KG1 (cell line): ENCODE measurements at regions not wholly inside any gene's neighbourhood (a gene's known extent, or its start where the extent isn't known, plus 50 kb on each side); places are given as distances from the start of the nearest gene placed in this dataset.
"Not testable (repeated sequence)": the region's sequence is repeated elsewhere in the genome, so short reads cannot be mapped to it uniquely, and the experiment has no call there.

Experiments
- DNase-seq: peaks from one replicate; lab custom pipeline; 2025; lab: John Stamatoyannopoulos, UW

DNA sequence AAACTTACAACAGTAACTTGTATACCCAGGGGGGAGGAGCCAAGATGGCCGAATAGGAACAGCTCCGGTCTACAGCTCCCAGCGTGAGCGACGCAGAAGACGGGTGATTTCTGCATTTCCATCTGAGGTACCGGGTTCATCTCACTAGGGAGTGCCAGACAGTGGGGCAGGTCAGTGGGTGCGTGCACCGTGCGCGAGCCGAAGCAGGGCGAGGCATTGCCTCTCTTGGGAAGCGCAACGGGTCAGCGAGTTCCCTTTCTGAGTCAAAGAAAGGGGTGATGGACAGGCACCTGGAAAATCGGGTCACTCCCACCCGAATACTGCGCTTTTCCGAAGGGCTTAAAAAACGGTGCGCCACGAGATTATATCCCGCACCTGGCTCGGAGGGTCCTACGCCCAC lies 278.8 kb downstream of the FAM47B start:
- not testable (repeated sequence) for DNase-seq

DNA sequence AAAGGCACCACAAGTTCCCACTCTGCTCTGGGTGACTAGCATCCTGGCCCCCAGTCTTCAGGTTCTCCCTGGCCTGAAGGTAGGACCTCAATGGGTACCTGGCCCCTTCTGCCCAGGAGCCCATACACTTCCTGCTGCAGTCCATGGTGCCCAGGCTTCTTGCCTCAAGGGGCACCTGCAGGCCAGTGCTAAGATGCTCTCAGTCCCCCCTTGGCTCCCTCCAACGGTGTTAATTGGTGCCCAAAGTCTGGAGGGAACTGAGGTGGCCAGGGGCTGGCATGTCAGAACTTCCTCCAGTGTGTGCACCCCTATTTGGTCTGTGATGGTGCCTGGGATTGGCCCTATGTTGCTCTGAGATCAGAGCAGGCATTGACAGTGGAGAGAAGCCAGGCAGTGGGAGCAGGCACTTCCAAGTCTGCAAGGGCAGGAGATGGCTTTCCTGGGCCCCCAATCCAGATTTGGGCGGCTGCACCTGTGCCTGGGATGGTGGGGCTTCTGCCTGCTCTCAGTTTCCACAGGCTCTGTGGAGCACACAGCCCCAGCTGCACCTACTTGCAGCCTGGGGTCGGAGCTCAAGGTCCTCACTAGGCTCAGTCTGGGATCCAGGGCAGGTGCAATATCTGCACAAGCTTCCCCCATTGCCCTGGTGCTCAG lies 301.6 kb downstream of the FAM47B start:
- no peak for DNase-seq

DNA sequence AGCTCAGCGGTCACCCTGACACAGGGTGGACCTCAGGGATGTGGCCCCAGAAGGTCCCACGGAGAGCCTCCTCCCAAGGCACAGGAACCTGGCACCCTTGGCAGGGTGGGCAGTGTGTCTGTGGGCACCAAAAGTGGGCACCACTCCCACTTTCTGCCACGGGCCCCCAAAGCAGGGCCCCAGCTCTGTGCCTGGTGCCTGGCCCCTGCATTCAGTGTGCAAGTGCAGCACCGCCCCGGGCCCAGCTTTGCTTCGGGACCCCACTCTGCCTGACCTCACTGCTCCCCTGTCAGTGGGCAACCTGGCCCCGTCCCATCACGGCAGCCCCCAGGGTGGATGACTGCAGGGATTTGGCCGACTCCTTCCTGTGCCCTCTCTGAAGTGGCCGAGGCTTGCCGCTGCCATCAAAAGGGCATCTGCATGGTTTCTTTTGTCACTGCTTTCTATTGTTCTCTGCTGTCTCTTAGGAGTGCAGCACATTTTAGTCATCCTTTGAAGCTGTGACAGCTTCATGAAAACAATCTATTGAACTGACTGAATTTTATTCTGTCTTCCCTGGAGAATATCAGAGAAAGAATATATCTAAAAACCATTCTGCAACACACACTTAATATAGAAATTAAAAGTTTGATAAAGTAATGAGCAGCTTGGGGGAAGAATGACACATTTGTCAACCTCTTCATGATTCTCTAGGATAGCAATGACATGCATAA lies 302.4 kb downstream of the FAM47B start:
- DNase-seq, result no peak

DNA sequence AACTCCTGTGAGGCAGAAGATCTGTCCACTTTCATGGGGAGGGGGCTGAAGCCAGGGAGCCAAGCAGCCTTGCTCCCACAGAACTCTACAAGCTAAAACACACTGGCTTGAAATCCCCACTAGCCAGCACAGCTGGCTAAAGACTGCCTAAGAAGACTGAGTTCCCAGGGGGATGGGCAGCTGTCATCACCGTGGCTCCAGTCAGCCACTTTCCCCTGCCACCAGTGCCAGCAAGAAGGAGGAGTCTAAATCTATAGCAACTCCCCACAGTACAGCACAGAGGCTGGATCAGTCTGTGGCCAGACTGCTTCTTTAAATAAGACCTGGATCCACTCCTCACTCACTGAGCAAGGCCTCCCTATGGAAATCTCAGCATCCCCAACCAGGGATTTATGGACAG lies 308.6 kb downstream of the FAM47B start:
- no peak for DNase-seq

DNA sequence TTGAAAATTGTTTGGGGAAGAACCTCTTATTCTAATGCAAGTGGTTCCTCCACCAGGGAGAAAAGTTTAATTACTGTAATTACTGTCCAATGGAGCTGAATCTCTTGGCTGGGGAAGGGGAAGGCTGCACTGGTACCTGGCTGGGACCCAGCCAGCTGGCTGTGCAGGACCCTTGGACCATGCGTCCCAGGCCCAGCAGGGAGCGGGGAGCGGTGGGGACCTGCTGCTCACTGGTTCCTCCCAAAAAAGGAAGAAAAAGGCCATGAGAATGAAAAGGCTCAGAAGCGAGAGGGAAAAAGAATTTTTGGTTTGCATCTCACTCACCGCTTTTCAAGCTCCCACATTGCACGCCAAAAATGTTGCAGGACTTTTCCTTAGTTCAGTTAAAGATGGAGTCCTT lies 333.5 kb downstream of the FAM47B start:
- no peak for DNase-seq

DNA sequence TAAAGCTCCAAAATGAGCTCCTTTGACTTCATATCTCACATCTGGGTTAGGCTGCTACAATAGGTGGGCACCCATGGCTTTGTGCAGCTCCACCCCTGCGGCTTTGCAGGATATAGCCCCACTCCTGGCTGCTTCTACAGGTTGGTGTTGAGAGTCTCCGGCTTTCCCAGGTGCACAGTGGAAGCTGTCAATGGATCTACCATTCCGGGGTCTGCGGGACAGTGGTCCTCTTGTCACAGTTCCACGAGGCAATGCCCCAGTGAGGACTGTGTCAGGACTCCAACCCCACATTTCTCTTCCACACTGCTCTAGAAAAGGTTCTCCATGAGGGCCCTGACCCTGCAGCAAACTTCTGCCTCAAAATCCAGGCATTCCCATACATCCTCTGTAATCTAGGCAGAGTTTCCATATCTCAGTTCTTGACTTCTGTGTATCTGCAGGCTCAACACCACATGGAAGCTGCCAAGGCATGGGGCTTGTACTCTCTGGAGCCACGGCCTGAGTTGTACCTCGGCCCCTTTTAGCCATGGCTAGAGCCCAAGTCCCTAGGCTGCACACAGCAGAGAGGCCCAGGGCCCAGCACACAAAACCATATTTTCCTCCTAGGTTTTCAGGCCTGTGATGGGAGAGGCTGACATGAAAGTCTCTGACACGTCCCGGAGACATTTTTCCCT lies 342.8 kb downstream of the FAM47B start:
- no peak for DNase-seq

DNA sequence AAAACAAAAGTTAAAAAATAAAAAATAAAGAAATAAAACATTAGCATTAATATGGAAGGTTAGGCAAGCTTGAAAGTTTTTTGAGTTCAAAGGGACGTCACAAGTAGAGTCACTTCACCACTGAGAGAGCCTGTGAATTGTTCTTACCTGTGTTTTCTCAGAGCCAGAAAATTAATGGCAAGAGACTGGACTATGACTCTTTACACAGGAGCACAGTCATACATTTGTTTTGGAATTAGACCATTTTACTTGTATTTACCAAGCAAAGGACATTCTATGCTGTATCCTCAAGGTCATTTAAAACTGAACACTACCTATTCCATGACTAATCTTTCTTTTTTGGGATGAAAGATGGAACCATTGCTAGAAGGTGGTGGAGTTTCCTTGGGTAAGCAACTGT lies 346.1 kb downstream of the FAM47B start:
- no peak for DNase-seq

DNA sequence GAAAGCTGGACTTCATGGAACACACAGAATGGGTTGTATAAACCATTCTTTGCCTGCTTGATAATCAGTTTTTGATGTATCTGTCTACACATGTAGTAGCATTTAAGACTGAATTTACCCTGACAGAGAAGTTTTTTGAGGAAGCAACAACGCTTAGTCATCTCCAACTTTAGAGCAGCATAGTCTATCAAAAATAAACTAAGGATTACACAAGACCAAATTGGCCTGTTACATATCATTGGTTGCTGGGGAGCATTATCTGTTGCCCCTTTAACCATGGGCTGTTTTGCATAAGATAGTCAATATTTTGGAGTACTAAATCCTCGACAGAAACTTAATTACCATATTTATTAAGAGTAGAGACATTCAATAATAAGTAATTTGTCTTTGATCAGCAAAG lies 347.4 kb downstream of the FAM47B start:
- DNase-seq, result no peak

DNA sequence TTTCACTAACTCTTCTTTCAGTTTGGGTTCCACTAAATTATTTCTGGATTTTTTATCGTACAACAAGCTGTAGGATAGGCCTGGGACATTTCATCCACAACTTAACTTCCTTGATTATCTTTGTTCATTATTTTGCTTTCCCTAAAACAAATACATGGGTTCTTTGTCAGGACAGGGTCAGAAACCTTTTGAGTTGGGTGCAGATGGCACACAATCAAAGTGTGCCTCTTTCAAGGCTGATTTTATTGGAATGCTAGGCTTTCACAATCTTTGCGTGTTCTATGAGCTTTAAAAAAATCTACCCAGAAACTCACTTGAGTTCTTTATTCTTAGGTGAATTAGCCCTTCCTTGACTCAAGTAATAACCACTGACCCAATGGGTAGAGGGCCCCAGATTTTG lies 348.4 kb downstream of the FAM47B start:
- no peak for DNase-seq

DNA sequence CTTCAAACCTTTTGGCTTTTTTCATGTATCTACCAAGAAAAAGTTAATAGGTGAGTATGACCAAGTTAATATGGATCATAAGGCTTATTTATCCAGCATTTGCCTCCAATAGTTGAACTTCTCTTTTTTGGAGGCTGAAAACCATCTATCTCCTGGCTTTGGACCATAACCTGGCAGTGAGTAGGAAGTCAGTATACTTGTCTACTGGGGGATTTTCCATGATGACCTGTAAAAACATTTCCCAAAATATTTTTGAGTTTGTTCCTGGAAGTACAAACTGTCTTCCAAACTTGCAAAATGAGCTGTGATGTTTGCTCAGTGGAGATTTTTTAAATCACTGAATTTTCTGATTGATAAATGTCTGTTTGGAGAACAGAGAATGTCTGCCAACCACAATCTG lies 349.9 kb downstream of the FAM47B start:
- DNase-seq, result no peak

DNA sequence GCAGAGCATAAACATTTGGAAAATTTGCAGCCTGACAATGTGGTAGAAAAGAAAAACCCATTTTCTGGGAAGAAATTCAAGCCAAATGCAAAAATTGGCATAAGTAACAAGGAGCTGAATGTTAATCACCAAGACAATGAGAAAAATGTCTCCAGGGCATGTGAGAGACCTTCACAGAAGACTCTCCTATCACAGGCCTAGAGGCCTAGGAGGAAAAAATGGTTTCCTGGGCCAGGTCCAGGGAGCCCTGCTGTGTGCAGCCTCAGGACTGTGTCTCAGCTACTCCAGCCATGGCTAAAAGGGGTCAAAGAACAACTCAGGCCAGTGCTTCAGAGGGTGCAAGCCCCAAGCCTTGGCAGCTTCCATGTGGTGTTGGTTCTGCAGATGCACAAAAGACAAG lies 362.4 kb downstream of the FAM47B start:
- not testable (repeated sequence) for DNase-seq

DNA sequence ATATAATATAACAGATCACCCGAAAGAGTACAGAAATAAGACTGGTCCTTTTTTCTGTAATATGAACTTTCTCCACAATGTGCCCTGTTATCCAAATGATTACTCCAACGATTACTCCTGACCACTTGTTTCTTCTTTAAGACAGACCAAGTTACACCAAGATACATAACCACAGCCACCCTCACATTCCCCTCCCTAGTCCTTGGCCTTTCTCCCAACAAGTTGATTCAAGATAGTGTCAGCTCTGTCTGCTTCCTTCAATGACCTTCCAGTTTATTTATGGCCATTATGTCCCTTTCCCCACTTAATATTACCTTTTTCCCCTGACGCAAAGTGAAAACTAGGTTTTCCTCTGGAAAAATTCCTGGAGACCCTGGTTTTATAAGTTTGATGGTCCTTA lies 397.2 kb downstream of the FAM47B start:
- no peak for DNase-seq

DNA sequence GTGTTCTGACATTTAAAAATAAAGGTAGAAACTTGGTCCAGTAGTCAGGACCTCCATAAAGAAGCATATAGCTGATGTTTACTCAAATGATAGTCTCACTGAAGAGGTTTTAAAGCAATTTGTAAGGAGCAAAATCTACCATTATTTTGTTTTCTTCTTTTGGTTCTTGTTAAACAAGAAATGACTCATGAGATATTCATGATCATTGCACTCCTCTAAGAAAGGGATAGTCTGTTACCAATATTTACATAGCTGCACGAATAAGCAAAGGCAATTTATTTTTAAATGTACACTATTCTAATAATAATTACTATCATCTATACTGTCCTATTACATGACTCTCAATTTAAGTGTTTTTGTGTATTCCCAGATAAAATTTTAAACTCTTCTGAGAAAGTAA lies 397.9 kb downstream of the FAM47B start:
- DNase-seq, result no peak

DNA sequence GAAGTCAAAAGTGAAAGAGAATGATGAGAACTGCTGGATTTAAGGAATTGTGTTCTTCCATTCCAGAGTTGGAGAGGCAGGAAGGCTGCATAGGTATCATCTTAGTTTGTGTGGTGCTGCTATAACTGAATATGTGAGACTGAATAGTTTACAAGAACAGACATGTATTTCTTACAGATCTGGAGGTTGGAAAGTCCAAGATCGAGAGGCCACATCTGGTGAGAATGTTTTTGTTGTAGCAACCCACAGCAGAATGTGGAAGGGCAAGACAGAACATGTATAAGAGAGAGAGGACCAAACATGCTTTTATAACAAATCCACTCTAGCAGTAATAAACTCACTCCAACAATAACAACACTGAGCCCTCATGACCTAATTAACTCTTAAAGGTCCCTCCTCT lies 408.6 kb downstream of the FAM47B start:
- no peak for DNase-seq

DNA sequence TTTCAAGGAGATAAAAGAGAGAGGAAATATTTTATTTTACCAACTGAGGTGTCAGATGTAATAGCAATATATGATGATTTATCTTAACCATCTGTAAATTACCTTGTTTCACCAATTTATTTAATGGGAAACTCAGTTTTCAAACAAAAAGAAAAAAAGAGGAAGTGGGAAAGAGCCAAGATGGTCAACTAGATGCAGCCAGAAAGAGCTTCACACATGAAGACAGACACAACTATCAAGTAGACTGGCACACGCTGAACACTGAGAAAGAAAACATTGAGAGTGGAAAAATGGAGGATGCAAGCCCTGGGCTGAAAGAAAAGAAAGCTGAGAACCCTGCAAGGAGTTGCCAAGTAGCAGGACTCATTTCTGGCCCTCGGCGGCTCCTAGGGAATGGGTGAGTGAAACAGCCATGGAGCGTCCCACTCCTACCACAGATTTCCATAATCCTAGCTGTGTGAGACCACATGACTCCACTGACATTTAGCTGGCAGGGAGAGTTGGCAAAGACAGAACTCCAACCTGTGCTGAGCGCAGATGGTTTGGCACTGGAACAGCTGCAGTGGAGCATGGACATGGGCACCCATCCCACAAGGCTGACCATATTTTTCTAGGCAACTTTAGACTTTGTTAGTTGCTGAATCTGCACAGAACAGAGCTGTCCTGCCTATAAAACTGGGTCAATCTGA lies 409.3 kb downstream of the FAM47B start:
- no peak for DNase-seq

DNA sequence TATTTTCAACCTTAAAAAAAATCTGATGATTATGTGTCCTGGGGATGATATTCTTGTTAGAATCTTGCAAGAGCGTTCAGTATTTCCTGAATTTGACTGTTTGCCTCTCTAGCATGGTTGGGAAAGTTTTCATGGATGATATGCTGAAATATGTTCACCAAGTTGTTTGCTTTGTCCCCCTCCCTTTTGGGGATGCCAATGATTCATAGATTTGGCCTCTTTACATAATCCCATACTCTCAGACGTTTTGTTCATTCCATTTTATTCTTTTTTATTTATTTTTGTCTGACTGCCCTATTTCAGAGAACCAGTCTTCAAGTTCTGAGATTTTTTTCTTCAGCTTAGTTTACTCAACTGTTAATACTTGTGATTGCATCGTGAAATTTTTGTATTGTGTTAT lies 415.1 kb downstream of the FAM47B start:
- DNase-seq, result no peak

DNA sequence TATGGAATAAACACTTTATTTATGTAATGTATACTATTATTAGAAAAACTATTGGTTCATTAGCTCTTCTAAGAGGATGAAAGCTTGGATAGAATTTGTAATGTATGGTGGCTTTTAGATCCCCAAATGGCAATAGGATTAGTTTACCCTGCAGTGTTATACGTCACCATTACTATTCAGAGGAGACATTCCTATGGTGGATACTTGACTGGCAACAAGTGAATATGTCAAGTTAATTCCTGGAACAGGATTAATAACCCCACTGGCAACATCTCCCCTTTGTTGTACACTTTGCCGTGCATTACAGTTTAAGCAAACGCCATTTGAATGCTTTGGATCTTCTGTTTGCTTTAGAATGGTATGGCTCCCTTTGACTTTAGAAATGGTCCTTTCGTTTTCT lies 420.3 kb downstream of the FAM47B start:
- no peak for DNase-seq

DNA sequence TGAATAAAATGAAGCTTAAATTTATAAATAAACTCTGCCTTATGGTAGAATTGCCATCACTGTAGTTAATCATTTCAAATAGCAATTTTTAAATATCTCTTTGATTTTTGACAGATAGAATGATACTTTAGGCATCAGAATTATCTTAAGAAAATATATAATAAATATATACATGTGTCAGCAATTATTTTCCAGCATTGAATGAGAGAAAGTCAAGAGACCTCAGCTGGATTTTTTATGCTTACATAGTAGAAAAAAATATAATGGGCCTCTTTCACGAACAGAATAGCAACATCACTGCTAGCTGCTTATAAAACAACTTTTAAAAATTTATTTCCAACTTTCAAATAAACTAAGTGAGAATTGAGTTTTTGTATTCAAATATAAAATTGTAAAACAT lies 424.0 kb upstream of the MAGEB16 start:
- DNase-seq, result no peak

DNA sequence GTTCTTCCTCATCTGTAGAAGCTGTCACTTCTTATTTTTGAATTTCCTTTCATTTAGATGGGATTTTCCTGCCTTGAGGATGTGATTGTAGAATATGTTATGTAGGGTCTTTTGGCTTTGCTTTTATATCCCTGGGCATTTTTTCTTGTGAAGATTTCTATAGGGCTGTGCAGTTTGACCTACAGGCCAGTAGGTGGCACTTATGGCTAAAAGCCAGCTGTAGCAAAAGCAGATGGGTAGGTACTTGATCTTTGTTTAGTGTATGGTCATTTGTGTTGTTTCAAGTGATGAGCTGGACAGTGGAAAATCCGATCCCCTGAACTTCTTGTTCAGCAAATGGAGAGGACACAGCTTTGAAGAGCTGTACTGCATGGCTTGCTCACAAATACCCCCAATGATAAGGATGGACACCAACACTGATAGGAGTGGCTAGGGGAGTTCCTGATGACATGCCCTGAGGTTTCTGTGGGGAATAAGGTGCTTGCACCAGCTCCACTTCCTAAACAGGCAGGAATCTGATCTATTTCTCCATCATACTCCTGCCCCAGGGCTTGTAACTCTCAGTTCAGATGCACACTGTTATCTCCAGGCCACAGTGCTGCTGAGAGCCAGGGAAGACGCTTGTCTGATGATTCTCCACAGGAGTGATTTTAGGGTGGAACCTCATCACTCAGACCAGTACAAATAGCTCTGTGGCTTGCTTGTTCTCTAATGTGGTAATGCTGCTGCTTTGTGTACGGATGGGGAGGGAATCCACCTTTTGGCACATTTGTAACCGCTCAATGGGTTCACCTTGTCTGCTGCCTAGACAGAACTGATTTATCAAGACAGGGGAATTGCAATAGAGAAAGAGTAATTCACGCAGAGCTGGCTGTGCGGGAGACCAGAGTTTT lies 417.1 kb upstream of the MAGEB16 start:
- no peak for DNase-seq

DNA sequence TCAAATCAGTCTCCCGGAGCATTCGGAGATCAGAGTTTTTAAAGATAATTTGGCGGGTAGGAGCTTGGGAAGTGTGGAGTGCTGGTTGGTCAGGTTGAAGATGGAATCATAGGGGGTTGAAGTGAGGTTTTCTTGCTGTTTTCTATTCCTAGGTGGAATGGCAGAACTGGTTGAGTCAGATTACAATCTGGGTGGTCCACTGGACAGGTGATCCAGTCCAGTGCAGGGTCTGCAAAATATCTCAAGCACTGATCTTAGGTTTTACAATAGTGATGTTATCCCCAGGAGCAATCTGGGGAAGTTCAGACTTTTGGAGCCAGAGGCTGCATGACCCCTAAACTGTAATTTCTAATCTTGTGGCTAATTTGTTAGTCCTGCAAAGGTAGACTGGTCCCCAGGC lies 416.4 kb upstream of the MAGEB16 start:
- DNase-seq, result not testable (repeated sequence)

DNA sequence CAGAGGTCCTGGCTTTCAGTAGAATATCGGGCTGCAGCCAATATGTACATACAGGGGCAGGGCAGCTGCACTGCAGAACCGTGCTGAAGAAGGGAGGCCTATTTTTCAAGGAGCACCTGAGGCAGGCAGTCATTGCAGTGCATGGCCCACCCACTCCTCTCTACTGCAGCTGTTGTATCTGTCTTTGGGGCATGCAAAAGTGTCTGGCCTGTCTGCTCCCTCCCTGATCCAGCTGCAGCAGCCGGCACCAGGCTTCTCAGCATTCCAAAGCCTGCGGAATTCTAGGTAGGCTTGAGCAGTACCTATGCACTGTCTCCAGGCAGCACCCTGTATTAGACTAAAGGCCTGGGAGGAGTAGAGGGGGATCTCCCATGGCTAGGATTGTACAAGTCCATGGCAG lies 415.2 kb upstream of the MAGEB16 start:
- no peak for DNase-seq

DNA sequence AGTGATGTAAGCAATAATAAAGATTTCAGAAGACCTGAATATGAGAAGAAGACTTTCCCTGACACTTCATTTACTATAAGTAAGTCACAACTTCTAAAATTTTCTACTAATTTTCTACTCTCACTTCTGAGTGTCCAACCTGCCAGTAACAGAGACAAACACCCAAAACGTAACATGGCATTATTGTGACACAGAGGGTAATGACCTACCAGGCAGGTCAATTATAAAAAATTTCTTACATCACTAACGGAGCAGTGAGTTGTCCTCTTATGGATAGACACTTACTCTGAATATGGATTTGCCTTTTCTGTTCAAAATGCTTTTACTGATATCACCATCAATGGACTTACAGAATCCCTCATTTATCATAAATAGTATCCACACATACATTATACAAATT lies 405.9 kb upstream of the MAGEB16 start:
- no peak for DNase-seq
